ENCODE measurements at regions not wholly inside any gene's neighbourhood (a gene's known extent, or its start where the extent isn't known, plus 50 kb on each side); places are given as distances from the start of the nearest gene placed in this dataset.
"Not testable (repeated sequence)": the region's sequence is repeated elsewhere in the genome, so short reads cannot be mapped to it uniquely, and the experiment has no call there.

DNA sequence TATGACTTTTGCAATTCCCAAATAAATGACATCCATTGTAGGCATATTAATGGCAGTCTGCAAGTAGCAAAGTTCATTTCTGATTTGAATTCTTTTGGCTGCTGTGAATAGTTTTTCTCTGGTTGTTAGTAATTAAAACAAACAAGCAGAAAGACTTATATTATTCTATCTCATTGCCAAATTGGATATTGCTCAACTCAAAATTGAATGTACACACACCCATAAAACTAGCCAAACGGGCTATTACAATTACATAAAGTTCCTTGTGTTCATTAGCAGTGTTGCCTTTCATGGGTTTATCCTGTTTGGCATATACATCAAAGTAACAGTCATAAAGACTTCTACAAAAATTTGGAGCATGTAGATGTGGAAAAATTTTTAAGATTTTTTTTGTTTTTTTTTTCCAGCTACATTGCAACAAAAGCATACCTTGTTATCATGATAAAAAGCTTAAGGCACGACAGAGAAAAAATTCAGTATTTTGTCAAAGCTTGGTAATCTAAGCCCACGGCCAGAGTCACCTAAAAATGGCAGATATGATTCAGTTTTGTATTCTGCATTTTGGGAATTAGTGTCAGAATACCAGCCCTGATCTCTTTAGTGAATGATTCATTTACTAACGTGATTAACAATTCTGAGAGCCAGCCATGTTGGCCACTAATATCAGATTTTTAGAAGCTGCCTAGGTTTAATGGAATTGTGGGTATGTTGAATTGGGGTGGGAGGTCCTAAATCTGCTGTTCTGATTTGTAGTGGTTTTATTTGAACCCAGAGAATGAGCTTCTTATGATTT is 108.4 kb downstream of the KLF5 start:
- Histone ChIP-seq H3K4me3 (no peak overlapping the region), H3K36me3 (no peaks in the 10 kb centered on the region), H3K9me3 (no peaks in the 10 kb centered on the region), H3K4me1 (ENCODE audit: control insufficient read depth in 1 of 2, low read depth in 2 of 2) (no peaks in the 10 kb centered on the region), H3K27ac (no peak overlapping the region), H3K27me3 (replicated peaks; ENCODE audit: insufficient read depth) (no peaks in the 10 kb centered on the region)
- DNase-seq (ENCODE audit: low spot score) (no peak), ATAC-seq (ENCODE audit: insufficient number of reproducible peaks, low FRiP score, low read depth) (no peak)
- TF ChIP-seq, protein P1, sequence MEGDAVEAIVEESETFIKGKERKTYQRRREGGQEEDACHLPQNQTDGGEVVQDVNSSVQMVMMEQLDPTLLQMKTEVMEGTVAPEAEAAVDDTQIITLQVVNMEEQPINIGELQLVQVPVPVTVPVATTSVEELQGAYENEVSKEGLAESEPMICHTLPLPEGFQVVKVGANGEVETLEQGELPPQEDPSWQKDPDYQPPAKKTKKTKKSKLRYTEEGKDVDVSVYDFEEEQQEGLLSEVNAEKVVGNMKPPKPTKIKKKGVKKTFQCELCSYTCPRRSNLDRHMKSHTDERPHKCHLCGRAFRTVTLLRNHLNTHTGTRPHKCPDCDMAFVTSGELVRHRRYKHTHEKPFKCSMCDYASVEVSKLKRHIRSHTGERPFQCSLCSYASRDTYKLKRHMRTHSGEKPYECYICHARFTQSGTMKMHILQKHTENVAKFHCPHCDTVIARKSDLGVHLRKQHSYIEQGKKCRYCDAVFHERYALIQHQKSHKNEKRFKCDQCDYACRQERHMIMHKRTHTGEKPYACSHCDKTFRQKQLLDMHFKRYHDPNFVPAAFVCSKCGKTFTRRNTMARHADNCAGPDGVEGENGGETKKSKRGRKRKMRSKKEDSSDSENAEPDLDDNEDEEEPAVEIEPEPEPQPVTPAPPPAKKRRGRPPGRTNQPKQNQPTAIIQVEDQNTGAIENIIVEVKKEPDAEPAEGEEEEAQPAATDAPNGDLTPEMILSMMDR (IDR thresholded peaks at IDR 0.05) = no peak

DNA sequence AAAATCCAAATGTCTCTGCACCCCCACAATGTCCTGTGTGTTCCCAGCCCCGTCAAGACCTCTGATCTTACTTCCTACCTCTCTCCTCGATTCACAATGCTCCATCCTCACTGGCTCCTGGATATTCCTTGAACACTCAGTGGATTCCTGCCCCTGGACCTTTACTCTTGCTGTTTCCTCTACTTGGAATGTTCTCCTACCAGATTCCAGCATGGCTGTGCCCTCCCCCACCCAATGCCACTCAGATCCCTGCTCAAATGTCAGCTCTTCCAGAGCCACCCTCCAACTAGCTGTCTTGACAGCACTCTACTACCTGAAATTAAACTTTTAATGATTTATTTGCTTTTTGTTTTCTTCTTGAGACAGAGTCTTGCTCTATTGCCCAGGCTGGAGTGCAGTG is 107.4 kb downstream of the KLF5 start:
- H3K4me3 ChIP-seq = no peak overlapping the region
- no peaks in the 10 kb centered on the region for H3K27me3 ChIP-seq (replicated peaks; ENCODE audit: insufficient read depth)
- no peak overlapping the region for H3K27ac ChIP-seq
- ATAC-seq (ENCODE audit: insufficient number of reproducible peaks, low FRiP score, low read depth) (no peak), DNase-seq (ENCODE audit: low spot score) (no peak)
- H3K4me1 ChIP-seq (ENCODE audit: control insufficient read depth in 1 of 2, low read depth in 2 of 2) = no peaks in the 10 kb centered on the region
- no peaks in the 10 kb centered on the region for H3K36me3 ChIP-seq
- H3K9me3 ChIP-seq = no peaks in the 10 kb centered on the region
- TF ChIP-seq, protein P1 (IDR thresholded peaks at IDR 0.05) = no peak

DNA sequence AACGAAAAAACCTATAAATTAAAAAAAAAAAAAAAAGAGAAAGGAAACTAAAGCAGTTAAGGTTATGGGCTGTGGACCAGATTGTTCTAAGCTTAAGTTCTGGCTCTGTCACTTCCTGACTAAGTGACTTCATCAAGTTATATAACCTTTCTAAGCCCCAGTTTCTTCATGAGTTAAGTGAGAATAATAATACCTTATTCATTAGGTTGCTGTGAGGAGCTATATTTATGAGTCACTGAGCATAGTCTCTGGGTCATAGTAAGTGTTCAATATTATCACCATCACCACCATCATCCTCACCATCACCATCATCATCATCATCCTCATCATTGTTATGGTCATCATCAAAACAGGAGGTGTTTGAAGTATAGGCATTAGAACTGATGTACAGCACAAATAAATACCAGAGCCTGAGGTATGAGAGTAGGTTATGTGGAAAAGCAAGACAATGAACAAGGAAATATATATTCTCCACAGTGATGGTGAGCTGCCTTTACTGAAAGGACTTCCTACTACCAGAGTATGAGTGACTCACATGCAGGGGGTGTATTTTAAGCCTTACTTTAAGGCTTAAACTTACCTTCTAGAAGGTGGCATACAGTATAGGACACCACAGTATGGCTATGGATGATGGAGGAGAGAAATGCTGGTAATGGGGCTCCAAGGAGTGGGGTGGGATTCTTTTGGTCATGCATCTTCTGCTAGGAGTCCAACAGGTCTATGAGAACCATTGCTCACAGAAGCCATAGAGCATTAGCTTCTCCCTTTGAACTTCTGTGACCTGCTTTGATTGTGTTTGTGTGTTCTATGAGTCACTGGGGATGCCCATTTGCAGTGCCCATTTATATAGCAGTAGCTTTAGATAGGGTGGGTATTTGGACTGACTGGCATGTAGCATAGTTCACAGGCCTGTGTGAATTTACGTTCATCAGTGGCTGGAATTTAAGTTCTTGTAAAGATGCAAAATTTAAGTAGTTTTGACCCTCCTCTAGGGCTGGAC is 104.4 kb downstream of the KLF5 start:
- Histone ChIP-seq H3K27ac (no peak overlapping the region), H3K27me3 (replicated peaks; ENCODE audit: insufficient read depth) (no peaks in the 10 kb centered on the region), H3K4me3 (no peak overlapping the region), H3K9me3 (no peaks in the 10 kb centered on the region), H3K4me1 (ENCODE audit: control insufficient read depth in 1 of 2, low read depth in 2 of 2) (no peaks in the 10 kb centered on the region), H3K36me3 (no peaks in the 10 kb centered on the region)
- DNase-seq (ENCODE audit: low spot score) (no peak), ATAC-seq (ENCODE audit: insufficient number of reproducible peaks, low FRiP score, low read depth) (no peak)
- TF ChIP-seq, protein P1 (IDR thresholded peaks at IDR 0.05) = no peak

DNA sequence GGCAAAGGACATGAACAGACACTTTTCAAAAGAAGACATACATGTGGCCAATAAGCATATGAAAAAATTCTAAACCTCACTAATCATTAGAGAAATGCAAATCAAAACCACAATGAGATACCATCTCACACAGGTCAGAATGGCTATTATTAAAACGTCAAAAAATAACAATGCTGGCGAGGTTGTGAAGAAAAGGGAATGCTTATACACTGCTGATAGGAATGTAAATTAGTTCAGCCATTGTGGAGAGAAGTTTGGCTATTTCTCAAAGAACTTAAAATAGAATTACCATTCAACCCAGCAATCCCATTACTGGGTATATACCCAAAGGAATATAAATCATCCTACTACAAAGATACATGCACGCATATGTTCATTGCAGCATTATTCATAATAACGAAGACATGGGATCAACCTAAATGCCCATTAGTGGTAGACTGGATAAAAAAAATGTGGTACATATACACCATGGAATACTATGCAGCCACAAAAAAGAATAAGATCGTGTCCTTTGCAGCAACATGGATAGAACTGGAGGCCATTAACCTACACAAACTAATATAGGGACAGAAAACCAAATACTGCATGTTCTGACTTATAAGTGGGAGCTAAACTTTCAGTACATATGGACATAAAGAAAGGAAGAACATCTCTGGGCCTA is 101.7 kb downstream of the KLF5 start:
- not testable (repeated sequence) for H3K36me3 ChIP-seq; DNase-seq (ENCODE audit: low spot score); H3K4me3 ChIP-seq; H3K27ac ChIP-seq; H3K27me3 ChIP-seq (replicated peaks; ENCODE audit: insufficient read depth); ATAC-seq (ENCODE audit: insufficient number of reproducible peaks, low FRiP score, low read depth); H3K4me1 ChIP-seq (ENCODE audit: control insufficient read depth in 1 of 2, low read depth in 2 of 2); H3K9me3 ChIP-seq

DNA sequence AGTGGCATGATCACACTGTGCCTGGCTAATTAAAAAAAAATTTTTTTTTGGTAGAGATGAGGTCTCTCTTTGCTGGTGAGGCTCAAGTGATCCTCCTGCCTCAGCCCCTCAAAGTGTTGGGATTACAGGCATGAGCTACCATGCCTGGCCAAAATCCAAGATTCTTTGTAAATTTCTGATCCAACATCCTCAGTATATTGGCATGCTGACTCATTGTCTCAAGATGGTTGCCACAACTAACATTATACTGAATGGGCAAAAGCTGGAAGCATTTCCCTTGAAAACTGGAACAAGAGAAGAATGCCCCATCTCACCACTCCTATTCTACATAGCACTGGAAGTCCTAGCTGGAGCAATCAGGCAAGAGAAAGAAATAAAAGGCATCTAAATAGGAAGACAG is 100.0 kb downstream of the KLF5 start:
- no peak overlapping the region for H3K27ac ChIP-seq
- no peak overlapping the region for H3K4me3 ChIP-seq
- H3K4me1 ChIP-seq (ENCODE audit: control insufficient read depth in 1 of 2, low read depth in 2 of 2) = no peaks in the 10 kb centered on the region
- H3K36me3 ChIP-seq = no peaks in the 10 kb centered on the region
- H3K27me3 ChIP-seq (replicated peaks; ENCODE audit: insufficient read depth) = no peaks in the 10 kb centered on the region
- no peak for ATAC-seq (ENCODE audit: insufficient number of reproducible peaks, low FRiP score, low read depth)
- no peaks in the 10 kb centered on the region for H3K9me3 ChIP-seq
- TF ChIP-seq, protein P1 (IDR thresholded peaks at IDR 0.05) = no peak
- no peak for DNase-seq (ENCODE audit: low spot score)
